Fibroblast of the conjunctiva (primary cell): ENCODE measurements at regions not wholly inside any gene's neighbourhood (a gene's known extent, or its start where the extent isn't known, plus 50 kb on each side); places are given as distances from the start of the nearest gene placed in this dataset.
A peak's percentile ranks its signal among the peaks of the same experiment; 100 is the strongest.
"Not testable (repeated sequence)": the region's sequence is repeated elsewhere in the genome, so short reads cannot be mapped to it uniquely, and the experiment has no call there.

ENCODE experiments used
- DNase-seq: peaks from one replicate; pipeline ENCODE4 v3.0.0-alpha.2; 2010; ENCODE audit warnings: low read depth

GRCh38 chrX:9345957-9346356 is 118.9 kb upstream of the TBL1X start:
- DNase-seq: no peak

GRCh38 chrX:9349572-9350494 is 115.0 kb upstream of the TBL1X start:
- DNase-seq: no peak

GRCh38 chrX:9351126-9351525 is 113.7 kb upstream of the TBL1X start:
- DNase-seq: no peak

- DNase-seq: no peak
These were observed 112.6 kb upstream of the TBL1X start for GRCh38 chrX:9352243-9352642.

GRCh38 chrX:9352694-9353411 is 112.0 kb upstream of the TBL1X start:
- DNase-seq: peak; percentile 72

- DNase-seq: no peak
These were observed 109.9 kb upstream of the TBL1X start for GRCh38 chrX:9354918-9355317.

GRCh38 chrX:9355739-9356138 is 109.1 kb upstream of the TBL1X start:
- no peak for DNase-seq

GRCh38 chrX:9356846-9357245 is 108.0 kb upstream of the TBL1X start:
- no peak for DNase-seq

- DNase-seq: no peak
These were observed 107.2 kb upstream of the TBL1X start for GRCh38 chrX:9357518-9358114.

- no peak for DNase-seq
These were observed 102.4 kb upstream of the TBL1X start for GRCh38 chrX:9362363-9362928.

- no peak for DNase-seq
These were observed 97.4 kb upstream of the TBL1X start for GRCh38 chrX:9367421-9367820.

GRCh38 chrX:9368262-9368661 is 96.6 kb upstream of the TBL1X start:
- DNase-seq: no peak

GRCh38 chrX:9369802-9370291 is 95.0 kb upstream of the TBL1X start:
- no peak for DNase-seq

- DNase-seq: no peak
These were observed 94.0 kb upstream of the TBL1X start for GRCh38 chrX:9370893-9371292.

GRCh38 chrX:9372866-9373265 is 92.0 kb upstream of the TBL1X start:
- no peak for DNase-seq

GRCh38 chrX:9373789-9374188 is 91.1 kb upstream of the TBL1X start:
- no peak for DNase-seq

- no peak for DNase-seq
These were observed 90.3 kb upstream of the TBL1X start for GRCh38 chrX:9374555-9374954.

- no peak for DNase-seq
These were observed 88.7 kb upstream of the TBL1X start for GRCh38 chrX:9376111-9376510.

GRCh38 chrX:9377216-9377615 is 87.6 kb upstream of the TBL1X start:
- DNase-seq: not testable (repeated sequence)

- no peak for DNase-seq
These were observed 85.7 kb upstream of the TBL1X start for GRCh38 chrX:9378980-9379696.

- no peak for DNase-seq
These were observed 84.9 kb upstream of the TBL1X start for GRCh38 chrX:9379697-9380551.
